HPDE6-E6E7 (cell line): ENCODE measurements at regions not wholly inside any gene's neighbourhood (a gene's known extent, or its start where the extent isn't known, plus 50 kb on each side); places are given as distances from the start of the nearest gene placed in this dataset.
"Not testable (repeated sequence)": the region's sequence is repeated elsewhere in the genome, so short reads cannot be mapped to it uniquely, and the experiment has no call there.

Source experiments
- DNase-seq: peaks from one replicate; pipeline ENCODE4 v3.0.0; 2011; ENCODE audit warnings: missing footprints; ENCODE audit errors: extremely low spot score

DNA sequence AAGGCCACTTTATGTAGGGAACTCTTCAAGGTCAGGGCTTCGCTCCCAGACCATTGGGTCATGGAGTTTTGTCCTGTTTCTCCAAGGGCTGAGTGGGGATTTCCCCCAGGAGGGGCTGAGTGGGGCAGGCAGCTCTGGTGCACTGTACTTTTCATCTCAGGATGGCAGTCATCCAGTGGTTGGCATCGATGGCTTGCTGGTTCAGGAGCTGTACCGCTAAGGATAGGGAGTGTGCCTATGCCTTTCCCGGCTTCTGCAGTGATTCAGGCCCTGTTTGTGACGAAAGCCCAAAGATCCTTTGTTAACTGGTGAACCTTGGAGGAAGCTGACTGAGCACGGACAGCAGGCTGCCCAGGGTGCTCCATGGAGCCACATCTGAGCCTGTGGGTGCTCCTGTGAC is 100.1 kb upstream of the GADD45A start:
- DNase-seq = no peak

DNA sequence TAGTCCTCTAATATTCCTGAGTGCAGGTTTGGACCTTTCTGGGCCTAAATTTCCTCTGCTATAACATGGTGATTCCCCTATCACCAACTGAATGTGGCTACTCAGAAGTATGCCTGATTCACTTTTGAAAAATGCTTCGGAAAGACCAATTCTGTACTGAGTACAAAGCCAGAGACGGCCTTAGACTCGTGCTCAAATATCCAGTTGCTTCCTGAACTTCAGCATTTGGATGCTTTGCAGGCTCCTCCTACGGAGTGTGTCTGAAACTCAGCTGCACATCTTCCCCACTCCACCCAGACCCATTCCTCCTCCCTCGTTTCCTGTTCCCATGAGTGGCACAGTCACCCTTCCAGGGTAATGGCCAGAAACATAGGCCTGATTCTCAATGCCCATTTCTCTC is 98.4 kb upstream of the GADD45A start:
- DNase-seq = no peak

DNA sequence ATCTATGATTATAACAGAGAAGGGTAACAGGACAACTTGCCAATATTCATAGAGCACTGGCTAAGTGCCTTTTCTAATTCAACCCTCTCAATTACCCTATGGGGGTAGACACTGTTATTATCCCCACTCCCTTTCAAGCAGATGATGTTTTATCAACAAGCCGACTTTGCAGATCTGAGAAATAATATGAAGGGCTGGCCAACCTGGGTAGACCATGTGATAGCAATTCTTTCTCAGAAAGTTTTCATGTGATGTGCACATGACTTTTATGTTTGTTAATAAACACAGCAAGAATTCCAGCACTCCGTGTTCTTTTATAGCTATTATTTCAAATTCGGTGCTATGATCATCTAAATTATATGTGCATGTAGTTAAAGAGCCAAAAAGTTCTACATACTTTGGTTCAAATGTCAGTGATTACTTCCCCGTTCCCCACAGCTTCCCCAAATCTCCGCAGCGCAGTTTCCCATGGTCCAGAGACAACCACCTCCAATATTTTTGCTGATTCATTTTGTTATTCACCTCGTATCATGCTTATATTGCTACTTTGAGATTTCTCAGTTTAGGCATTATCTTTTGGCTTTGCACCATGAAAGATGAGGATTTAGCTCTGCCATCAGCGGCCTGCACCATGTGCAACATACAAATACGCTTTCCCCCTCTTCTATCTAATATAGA is 96.7 kb upstream of the GADD45A start:
- no peak for DNase-seq

GRCh38 chr1:67589519-67590233 is 95.3 kb upstream of the GADD45A start:
- DNase-seq = no peak

DNA sequence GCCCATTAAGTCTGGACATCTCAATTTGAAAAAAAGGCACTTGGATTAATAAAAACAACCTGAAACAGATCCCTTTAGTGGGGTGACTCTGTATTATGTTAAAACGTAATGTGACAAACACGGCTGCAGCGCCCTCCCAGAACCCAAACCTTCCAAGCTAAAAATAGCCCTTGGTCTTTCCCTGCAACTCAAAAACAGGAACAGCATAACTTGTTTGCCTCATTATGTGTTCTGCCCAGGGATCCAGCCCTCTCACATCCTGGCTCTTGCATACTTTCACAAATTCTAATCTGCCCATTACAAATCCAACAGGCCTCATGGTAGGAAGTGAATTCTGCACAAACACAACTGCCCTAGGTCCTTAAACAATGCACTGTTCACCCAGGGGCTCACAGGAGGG is 94.7 kb upstream of the GADD45A start:
- no peak for DNase-seq

GRCh38 chr1:67594764-67595163 is 90.2 kb upstream of the GADD45A start:
- DNase-seq = no peak

- DNase-seq = no peak
These were observed 88.3 kb upstream of the GADD45A start for GRCh38 chr1:67596674-67597073.

DNA sequence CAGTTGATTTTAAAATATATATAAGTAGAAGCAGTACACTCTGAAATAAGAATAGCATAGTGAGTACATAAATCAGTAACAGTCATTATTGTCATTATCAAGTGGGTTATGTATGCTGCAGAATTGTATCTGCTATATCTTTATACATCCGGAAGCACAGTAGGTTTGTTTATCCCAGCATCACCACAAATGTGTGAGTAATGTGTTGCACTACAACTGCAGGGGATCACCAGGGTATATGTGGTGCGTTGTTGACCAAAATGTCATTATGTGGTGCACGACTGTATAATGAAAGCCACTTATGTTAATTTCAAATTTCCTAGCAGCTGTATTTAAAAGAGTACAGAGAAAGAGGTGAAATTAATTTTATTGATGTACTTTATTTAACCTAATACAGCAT is 87.7 kb upstream of the GADD45A start:
- no peak for DNase-seq

DNA sequence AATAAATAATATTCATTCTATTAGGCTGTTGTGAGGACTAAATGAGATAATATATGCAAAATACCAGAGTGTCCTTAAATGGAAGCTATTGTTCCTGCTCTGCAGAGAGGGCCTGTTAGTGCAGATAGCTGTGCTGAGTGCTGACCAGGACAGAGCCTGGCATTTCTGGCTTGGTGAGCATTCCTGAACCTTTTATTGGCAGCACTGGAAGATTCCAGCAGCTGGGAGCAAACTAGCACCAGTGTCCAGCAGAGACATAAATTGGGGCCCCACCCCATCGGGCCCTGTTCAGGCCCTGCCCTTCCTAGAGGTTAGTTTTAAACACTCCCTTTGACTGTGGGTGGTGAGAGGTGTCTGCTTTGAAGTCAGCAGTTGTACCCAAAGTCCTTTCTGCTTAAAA is 85.9 kb upstream of the GADD45A start:
- DNase-seq = no peak

DNA sequence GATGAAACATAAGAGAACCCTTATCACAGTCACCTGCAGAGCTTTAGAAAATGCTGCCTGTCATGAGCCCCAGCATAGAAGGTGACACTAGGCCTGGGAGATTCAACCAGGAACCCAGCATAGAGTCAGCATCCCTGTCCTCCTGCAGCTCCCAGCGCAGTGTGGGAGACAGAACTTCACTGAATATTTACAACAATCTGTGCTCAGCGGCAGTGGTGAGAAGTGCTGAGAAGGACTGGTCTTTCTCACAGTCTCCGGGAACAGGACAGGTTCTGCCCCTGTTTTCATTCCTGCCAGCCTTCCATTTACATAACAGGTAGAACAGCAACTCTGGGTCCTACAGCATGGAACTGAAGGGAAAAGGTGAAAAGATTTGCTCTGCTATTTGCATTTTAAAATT is 83.5 kb upstream of the GADD45A start:
- no peak for DNase-seq

DNA sequence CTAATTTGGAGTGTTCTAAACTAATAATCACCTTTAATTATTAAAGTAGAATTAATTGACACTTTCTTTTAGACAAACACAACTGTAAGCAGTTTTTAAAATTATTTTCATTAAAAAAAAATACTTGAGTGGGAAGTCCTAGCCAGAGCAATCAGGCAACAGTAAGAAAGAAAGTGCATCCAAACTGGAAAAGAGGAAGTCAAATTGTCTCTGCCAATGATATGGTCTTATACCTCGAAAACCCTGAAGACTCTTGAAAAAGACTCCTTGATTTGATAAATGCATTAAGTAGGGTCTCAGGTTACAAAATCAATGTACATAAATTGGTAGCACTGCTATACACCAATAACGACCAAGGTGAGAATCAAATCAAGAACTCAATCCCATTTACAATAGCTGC is 83.0 kb upstream of the GADD45A start:
- no peak for DNase-seq

DNA sequence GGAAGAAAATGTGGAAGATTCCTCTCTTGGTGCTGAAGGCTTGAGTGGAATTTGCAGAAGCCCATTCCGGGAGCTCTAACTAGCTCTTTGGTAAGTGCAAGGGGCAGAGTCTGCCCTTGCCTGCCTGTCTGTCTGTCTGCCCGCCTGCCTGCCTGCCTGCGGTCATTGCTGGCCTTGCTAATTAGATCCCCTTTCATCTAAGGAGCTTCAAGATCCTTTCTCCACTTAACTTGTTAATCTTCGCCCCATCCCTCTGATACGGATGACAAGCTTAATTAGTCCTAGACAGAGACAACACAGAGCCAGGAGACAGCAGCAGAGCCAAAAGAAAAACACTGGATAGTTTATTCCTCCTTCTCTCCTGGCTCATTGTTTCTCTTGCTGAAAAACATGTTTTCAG is 80.2 kb upstream of the GADD45A start:
- no peak for DNase-seq

- DNase-seq = no peak
These were observed 79.7 kb upstream of the GADD45A start for GRCh38 chr1:67605209-67605780.

DNA sequence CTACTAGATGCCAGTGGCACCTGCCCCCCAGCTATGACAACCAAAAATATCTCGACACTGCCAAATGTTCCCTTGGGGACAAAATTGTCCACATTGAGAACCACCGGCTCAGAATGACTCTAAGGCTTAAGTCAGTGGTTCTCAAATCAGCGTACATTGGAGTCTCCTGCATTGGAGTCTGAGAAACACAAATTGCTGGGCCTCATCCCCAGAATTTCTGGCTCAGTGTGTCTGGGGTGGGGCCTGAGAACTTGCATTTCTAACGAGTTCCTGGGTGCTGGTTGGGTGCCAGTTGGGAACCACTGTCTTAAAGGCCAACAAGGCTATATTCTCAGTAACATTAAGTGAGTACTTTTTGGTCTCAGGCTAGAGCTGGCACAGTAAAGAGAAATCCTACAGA is 77.7 kb upstream of the GADD45A start:
- DNase-seq = no peak

GRCh38 chr1:67607699-67608098 is 77.3 kb upstream of the GADD45A start:
- DNase-seq = no peak

DNA sequence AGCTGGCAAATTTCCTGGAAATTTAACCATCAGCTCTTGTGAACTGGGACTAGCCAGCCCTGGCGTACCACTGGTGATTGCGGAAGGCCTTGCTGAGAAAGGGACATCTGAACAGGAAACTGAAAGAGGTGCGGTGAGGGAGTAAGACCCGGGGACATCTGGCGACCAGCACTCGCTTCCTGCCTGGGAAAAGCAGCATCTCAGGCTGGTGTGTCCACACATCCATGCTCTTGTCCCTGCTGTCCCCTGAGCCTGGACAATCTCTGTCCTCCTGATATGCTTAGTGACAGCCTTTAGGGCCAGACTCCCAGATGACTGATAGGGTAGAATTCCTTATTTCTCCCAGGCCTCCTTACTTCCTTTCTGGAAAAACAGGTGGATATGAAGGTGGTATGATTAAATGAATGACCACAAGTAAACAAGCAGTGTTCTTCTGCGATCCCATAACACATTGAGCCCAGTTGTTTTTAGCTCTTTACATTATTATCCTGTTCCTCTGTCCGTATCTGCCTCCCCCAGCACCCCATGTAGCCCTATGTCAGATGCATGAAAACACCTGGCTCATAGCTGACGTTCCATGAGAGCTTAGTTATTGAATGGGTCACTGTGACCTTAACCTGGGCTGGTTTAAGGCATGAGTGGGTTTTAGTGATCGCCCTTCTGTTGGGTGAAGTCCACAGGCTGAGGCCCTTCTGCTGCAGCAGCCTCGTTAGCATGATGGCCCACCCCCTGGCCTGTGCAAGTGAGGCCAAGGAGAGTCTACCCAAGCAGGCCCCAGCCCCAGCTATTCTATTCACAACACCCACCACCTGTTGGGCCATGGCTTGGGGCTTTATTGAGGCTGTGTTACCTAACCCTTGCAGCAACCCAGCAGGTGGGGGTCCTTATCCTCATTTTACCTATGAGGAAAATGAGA is 76.1 kb upstream of the GADD45A start:
- DNase-seq = no peak

- no peak for DNase-seq
These were observed 75.2 kb upstream of the GADD45A start for GRCh38 chr1:67609577-67610341.

- no peak for DNase-seq
These were observed 74.6 kb upstream of the GADD45A start for GRCh38 chr1:67610450-67610849.

GRCh38 chr1:67611846-67612245 is 73.2 kb upstream of the GADD45A start:
- no peak for DNase-seq

DNA sequence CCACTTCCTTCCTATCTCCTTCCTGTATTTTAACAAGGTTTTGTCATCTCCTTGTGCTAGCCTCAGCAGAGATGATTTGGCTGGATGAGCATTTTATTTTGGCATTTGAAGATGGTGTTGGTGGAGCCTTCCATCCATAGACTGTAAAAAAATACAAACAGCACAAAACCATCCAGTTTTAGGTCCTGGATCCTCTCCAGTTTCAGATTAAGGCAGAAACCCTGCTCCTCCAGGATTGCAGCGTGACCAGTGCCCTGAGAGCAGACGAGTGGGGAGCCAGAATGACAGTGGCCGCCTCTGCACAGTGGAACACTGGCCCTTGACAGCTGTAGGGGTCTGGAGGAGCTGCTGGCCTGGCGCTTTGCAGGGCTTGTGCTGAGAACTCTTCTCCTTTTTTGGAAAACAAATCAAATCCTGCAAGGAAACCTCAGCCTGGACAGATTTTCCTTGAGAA is 72.2 kb upstream of the GADD45A start:
- DNase-seq = no peak

GRCh38 chr1:67613479-67613878 is 71.5 kb upstream of the GADD45A start:
- not testable (repeated sequence) for DNase-seq
